ENCODE measurements at regions not wholly inside any gene's neighbourhood (a gene's known extent, or its start where the extent isn't known, plus 50 kb on each side); places are given as distances from the start of the nearest gene placed in this dataset.

GRCh38 chr2:893311-893710 is 57.3 kb upstream of the SNTG2 start:
- TF ChIP-seq, protein P1, sequence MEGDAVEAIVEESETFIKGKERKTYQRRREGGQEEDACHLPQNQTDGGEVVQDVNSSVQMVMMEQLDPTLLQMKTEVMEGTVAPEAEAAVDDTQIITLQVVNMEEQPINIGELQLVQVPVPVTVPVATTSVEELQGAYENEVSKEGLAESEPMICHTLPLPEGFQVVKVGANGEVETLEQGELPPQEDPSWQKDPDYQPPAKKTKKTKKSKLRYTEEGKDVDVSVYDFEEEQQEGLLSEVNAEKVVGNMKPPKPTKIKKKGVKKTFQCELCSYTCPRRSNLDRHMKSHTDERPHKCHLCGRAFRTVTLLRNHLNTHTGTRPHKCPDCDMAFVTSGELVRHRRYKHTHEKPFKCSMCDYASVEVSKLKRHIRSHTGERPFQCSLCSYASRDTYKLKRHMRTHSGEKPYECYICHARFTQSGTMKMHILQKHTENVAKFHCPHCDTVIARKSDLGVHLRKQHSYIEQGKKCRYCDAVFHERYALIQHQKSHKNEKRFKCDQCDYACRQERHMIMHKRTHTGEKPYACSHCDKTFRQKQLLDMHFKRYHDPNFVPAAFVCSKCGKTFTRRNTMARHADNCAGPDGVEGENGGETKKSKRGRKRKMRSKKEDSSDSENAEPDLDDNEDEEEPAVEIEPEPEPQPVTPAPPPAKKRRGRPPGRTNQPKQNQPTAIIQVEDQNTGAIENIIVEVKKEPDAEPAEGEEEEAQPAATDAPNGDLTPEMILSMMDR (IDR thresholded peaks at IDR 0.05) = no peak
- TF ChIP-seq POLR2AphosphoS5 (IDR thresholded peaks at IDR 0.05) (no peak), POLR2A (IDR thresholded peaks at IDR 0.05) (no peak)

Measured in stomach (tissue), 4 donors.